ENCODE measurements at regions not wholly inside any gene's neighbourhood (a gene's known extent, or its start where the extent isn't known, plus 50 kb on each side); places are given as distances from the start of the nearest gene placed in this dataset.
"Not testable (repeated sequence)": the region's sequence is repeated elsewhere in the genome, so short reads cannot be mapped to it uniquely, and the experiment has no call there.

DNA sequence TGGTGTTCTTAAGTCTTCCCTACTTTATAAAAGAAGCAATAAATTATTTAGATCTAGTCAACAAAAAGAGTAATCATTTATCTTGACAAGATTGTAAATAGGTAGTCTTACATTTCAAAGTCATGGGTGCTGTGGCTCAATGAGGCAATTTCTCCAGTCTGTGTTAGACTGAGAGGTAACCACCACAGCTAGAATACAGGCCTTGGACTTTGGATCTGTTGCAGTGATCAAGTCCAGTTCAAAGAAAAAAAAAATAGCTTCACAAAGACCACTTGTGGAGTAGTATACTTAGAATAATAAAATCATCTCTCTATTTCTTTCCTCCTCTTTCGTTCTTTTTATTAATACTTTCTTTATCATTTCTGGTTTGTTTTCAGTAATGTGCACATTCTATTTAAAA lies 93.1 kb upstream of the FSIP2 start:
- no peak for DNase-seq

DNA sequence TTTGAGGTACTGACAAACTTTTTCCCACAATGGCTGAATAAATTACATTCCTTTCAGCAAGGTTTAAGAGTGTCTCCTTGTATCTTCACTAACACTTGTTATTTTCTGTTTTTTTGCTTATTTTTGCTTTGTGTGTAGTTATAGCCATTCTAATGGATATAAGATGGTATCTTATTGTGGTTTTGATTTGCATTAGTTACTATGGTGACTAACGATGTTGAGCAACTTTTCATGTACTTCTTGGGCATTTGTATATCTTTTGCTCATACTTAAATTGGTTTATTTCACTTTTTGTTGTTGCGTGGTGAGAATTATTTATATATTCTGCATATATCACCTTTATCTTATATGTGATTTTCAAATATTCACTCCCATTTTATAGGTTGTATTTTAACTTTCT lies 79.9 kb upstream of the FSIP2 start:
- no peak for DNase-seq

GRCh38 chr2:185663811-185664210 lies 74.8 kb upstream of the FSIP2 start:
- DNase-seq: no peak

GRCh38 chr2:185664384-185664783 lies 74.2 kb upstream of the FSIP2 start:
- no peak for DNase-seq

DNA sequence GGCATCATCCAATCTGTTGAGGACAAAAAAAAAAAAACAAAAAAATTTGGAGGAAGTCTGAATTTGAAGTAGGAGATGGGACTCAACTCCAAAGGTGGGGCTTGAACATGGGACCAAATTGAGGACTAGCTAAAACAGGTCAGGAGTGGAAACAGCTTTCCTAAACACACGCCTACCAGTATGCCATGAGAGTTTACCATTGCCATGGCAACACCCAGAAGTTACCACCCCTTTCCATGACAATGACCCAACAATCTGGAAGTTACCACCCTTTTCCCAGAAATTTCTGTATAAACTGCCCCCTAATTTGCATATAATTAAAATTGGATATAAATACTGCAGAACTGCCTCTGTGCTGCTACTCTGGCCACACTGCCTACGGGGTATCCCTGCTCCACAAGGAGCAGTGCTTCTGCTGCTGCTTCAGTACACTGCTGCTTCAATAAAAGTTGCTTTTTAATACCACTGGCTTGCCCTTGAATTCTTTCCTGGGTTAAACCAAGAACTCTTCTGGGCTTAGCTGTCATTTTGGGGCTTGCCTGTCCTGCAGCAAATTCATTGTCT lies 73.3 kb upstream of the FSIP2 start:
- no peak for DNase-seq

DNA sequence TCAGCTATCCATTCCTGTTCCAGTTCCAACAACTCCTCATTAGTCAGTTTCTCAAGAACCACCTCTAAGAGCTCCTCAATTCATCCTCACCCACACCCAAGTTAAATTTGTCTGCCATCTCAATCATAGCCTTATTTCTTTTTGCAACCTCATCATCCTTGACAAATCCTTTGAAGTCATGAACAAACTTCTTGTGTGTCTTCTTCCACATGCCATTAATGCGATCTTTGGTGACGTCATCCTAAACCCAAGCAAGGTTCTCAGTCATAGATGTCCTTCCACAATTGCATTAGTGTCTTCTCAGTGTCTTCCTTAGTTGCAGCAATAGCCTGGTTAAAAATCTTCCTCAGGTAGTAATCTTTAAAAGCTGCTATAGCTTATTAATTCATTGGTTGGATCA lies 71.2 kb upstream of the FSIP2 start:
- no peak for DNase-seq

DNA sequence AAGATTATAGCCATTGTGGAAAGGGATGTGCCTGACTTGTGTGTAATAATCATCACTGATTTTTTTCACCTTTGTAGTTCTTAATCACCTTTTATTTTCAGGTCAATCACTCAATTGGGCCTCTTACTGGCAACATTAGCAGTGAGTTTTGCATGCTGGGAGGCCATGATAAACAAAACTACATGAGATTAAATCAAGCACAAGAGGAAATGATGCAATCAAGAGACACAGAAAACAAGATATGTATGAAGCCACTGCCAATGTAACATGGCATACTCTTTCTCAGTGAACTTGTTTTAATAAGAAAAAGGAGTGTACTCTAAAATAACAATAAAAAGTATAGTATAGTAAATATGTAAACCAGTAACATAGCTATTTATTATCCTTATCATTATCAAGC lies 69.9 kb upstream of the FSIP2 start:
- DNase-seq: no peak

GRCh38 chr2:185674232-185674631 lies 64.4 kb upstream of the FSIP2 start:
- DNase-seq: no peak

GRCh38 chr2:185676316-185676715 lies 62.3 kb upstream of the FSIP2 start:
- no peak for DNase-seq

- DNase-seq: not testable (repeated sequence)
These were observed 51.6 kb upstream of the FSIP2 start for GRCh38 chr2:185687001-185687400.

DNA sequence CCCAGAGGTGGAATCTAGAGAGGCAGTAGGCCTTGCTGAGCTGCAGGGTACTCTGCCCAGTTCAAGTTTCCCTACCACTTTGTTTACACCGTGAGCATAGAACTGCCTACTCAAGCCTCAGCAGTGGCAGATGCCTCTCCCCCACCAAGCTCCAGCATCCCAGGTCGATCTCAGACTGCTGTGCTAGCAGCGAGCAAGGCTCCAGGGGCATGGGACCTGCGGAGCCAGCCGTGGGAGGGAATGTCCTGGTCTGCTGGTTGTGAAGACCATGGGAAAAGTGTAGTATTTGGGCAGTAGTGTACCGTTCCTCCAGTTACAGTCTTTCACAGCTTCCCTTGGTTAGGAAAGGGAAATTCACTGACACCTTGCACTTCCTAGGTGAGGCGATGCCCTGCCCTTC lies 50.6 kb upstream of the FSIP2 start:
- no peak for DNase-seq

Measured in left kidney (tissue), 1 donor.